Ovary (tissue), 3 donors: ENCODE measurements at regions not wholly inside any gene's neighbourhood (a gene's known extent, or its start where the extent isn't known, plus 50 kb on each side); places are given as distances from the start of the nearest gene placed in this dataset.

Source experiments
- CTCF ChIP-seq, 3 donors: fragments of 450-650 bp in 2 of 3; fragments of 200-600 bp in 1 of 3; IDR thresholded peaks; one replicate each; pipeline versions ENCODE4 v1.5.1 to v1.8.0; 2016 to 2022; ENCODE audit warnings: antibody characterized with exemption in 3 of 3, mild to moderate bottlenecking in 1 of 3
- POLR2A ChIP-seq: fragments of 450-650 bp; IDR thresholded peaks from one replicate; pipeline ENCODE4 v1.6.1; 2017; ENCODE audit warnings: antibody characterized with exemption, mild to moderate bottlenecking, moderate library complexity
- donor health status: DM: no; HTN: no; CAD: no.

DNA sequence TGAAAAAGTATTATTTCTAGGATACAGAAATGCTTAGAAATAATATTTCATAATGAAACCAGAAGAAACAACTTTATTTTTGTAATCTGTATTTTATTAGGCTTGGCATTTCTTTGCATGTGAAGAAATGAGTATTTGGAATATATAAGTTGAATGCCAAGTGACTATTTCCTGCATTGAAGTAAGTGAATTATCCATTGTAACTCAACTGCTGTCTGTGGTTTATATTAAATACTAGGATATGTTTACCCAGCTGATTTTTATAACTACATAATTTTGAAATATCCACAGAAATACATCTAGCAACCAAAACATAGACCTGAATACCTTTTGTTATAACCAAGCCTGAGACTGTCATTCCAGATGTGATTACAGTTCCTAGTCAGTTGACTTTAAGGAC, 207.6 kb downstream of the THBS2 start:
- TF ChIP-seq CTCF (IDR thresholded peaks at IDR 0.05): no peak
- TF ChIP-seq POLR2A: no peak
